IPS DF 4.7 (cell line): ENCODE measurements at regions not wholly inside any gene's neighbourhood (a gene's known extent, or its start where the extent isn't known, plus 50 kb on each side); places are given as distances from the start of the nearest gene placed in this dataset.

ENCODE experiments used
- DNase-seq: peaks from one replicate; pipeline ENCODE4 v3.0.0-alpha.2; 2013; ENCODE audit warnings: low spot score; ENCODE audit errors: extremely low read depth

DNA sequence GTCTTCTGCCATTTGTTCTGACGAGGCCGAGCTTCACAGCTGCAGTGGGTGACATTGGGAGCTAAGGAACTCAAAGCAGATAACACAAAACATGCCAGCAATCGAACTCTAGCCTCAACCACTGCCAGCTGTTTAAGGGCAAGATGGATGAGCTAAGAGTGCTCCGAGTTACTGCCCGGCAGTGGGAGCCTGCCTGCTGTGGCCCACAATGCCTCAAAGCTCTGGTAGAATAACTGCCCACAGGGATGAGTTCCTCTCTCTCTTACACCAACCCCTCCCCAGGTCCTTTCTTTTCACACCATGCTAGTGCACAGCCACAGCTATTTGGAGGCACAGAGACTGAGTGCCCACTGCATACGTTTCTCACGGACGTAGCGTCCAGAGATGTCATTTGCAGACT lies 330.5 kb downstream of the FGF9 start:
- DNase-seq, result no peak

DNA sequence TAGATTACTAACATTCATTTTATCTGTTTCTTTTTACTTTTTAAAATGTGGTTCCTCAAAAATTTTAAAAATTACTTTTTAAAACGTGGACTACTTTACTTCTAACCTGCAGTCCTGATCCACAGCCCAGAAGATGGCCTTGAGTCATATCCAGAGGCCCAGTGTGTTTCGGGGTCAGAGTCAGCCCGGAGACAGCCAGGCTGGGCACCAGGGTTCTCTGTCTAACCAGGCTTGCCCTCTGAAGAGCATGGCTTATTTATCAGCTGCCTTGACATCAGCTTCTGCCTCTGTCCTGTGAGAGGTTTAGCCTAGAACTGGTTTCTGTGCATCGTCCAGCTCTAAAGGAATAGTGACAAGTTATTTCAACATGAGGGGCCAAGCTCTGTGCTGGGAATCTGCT lies 332.0 kb downstream of the FGF9 start:
- no peak for DNase-seq

DNA sequence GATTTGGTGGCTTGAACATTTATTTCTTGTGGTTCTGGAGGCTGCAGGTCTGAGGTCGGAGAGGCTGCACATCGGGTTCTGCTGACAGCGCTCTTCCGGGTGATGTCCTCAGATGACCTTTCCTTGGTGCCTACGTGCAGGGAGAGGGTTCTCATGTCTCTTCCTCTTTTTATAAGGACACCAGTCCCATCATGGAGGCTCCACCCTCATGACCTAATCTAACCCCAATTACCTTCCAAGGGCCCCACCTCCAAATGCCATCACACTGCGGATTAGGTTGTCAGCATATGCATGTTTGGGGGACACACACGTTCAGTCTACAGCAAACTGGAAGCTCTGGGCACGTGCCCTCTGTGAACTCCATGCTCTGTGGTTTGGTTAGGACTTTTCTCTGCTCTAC lies 338.6 kb downstream of the FGF9 start:
- DNase-seq, result no peak

DNA sequence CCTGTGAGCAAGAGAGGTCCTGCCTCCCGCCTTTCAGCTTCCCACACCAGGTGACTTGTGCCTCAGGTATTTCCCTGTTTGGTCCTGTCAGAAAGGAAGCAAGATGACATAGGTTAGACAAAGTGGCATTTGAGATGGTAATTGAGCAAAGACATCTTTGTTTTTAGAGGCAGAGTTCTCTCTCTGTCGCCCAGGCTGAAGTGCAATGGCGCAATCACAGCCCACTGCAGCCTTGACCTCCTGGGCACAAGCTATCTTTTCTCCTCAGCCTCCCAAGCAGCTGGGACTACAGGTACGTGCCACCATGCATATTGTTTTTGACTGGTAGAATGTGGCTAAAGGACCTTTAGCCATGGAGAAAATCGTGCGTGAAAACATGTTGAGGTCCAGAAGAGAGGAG lies 339.1 kb downstream of the FGF9 start:
- DNase-seq, result no peak

DNA sequence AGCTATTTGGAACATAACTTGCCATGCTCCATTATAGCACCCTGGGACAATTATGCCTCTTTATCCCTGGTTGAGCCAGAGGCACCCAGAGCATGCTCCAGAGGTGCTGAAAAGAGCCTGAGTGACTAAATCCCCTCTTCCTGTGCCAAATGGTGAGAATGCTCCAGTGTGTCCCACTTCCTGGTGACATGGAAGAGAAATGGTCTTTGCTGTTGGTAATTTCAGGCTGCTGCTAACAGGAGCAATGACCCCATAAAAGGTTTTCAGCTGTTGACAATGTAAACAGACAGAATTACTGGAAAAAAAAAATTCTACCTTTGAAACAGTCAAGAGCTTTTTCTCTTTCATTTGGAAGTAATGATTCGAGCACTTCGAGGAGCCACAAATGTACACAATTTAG lies 341.8 kb downstream of the FGF9 start:
- DNase-seq, result no peak

DNA sequence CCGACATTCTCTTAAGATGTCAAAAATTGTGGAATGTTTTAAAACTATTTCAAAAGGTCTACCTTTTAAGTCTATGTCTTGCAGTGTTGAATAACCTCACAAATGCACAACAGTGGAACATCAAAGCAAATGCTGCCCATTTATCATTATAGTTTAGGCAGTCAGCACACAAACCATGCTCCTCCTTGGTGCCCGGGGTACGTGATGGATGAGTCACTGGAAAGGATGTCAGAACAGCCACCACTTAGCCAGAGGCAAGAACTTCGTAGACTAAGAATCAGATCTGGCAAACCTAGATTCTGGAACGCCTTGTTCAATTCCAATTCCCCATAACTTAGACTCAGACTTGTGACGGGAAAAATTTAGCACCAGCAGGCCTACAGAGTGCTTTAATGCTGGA lies 343.6 kb downstream of the FGF9 start:
- no peak for DNase-seq

DNA sequence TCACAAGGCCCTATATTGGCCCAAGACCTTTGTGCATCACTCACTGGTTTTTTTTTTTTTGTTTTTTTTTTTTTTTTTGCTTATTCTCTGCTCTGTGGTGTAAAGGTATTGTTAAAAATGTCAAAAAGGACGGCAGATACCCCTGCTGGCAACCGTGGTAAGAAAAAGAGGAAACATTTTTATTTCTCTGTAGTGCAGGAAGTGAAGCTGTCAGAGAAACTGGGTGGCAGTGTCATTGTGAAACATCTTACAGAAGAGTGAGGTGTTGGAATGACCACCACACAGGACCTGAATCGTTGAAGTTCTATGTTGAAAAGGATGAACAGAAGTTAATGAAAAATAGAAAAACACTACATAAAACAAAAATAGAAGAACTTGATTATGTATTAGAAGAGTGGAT lies 346.4 kb downstream of the FGF9 start:
- no peak for DNase-seq

DNA sequence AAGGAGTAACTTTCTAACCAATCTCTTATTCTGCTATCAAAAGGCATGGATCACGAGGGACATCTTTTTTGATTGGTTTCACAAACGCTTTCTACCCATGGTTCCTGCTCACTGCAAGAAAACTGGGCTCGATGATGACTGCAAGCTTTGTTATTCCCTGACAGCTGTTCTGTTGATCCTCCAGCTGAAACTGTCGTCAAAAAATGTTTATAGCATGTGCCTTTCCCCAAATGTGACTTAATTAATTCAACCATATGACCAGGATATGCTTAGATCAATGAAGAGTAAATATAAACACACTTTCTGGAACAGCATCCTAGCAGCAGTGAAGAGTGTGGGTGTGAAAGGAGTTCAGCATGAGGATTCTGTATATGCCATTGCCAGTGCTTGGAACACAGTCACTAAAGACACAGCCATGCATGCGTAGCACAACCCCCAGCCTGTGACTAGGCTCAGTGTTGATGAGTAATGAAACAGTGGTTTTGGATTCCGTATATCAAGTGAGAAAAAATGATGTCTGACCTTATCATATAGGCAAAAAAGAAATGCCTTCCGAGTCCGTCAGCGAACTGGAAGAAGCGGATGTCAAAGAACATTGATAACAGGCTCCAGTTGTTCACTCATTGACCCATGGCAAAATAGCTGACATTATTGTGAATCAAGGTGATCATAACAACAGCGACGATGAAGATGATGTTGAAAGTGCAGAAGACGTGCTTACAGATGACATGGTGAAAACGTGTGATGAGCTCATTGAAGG lies 347.4 kb downstream of the FGF9 start:
- no peak for DNase-seq

DNA sequence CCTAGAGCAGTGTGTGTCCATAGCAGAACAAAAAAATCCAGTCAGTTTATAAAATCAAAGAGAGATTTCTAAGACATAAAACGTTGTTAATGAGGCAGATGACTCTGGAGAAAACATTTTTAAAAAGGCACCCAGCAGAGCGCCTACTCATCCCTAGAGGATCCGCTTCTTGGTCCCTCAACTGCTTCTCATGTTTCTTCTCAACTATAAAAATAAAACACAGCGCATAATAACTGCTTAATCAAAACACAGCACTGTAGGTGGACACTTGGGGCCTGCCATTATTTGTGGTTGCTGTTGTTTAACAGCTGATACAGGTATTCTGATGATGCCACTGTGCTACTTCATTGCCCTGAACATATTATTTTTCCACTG lies 347.9 kb downstream of the FGF9 start:
- no peak for DNase-seq

DNA sequence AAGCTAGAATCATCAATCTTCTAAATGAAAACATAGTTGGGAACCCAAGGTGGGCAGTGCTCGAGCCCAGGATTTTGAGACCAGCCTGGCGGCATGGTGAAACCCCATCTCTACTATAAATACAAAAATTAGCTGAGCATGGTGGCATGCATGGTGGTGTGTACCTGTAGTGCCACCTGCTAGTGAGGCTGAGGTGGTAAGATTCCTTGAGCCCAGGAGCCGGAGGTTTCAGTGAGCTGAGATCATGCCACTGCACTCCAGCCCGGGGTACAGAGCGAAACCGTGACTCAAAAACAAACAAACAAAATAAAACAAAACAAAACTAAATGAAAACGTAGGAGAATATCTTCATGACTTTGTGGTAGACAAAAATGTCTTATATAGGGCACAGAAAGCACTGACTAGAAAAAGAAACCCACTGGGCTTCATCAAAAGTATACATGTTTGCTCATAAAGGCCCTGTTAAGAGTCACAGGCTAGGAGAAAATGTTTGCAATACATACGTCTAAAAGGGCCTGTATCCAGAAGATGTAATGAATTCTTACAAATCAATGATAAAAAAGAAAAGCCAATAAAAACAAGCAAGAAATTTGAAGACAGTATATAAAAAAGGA lies 353.6 kb downstream of the FGF9 start:
- no peak for DNase-seq

DNA sequence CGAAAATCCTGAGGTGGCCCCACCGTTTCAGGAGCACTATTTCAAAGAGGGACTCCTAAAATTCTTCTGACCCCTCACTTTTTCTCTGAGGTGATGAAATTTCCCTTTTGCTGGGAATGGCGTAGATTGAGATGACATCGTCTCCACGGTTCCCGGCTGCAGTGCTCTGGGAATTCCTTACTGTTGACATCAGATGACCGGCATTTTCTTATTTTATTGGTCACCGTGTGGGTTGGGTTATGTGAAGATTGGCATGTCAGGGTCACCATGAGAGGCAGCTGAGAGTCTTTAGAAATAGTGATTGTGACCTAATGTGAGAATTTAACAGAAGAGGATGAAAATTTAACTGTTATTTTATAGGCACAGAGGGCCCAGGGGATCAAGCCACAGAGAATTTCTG lies 356.7 kb downstream of the FGF9 start:
- no peak for DNase-seq

DNA sequence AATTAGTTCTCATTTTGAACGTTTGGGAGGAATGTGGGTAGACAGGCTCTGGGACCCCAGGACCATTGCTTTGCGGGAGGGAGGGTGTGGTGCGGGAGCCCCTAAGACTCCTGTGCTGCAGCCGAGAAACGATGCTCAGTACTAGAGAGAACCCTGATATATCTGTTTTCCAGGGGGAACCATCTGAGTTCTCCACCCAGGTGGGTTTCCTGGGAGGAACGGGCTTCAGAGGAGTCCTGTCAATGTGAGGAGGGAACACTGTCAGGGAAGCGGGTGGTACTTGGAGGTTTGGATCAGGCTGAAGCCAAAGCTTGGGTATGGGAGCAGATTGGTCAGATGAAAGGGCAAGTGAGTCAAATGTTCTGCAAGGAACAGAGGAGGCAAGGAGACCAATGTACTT lies 358.0 kb downstream of the FGF9 start:
- no peak for DNase-seq

DNA sequence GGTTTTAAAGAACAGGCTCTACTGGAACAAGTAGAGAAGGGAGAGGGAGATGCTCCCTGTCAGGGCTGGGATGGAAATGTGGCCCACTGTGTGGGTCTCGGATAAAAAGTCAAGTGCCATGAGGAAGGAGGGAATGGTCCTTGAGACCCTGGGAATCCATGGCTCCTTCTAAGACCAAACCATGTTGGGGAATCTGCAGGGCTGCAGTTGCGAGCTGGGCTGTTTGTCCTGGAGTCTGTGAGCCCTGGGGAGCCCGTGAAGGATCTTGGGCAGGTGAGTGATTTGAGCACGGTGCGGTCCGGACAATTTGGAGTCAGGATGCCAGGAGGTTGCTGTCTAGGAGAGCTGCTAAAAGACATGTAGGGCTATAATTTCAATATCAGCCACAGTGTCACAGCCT lies 359.4 kb downstream of the FGF9 start:
- DNase-seq, result no peak

DNA sequence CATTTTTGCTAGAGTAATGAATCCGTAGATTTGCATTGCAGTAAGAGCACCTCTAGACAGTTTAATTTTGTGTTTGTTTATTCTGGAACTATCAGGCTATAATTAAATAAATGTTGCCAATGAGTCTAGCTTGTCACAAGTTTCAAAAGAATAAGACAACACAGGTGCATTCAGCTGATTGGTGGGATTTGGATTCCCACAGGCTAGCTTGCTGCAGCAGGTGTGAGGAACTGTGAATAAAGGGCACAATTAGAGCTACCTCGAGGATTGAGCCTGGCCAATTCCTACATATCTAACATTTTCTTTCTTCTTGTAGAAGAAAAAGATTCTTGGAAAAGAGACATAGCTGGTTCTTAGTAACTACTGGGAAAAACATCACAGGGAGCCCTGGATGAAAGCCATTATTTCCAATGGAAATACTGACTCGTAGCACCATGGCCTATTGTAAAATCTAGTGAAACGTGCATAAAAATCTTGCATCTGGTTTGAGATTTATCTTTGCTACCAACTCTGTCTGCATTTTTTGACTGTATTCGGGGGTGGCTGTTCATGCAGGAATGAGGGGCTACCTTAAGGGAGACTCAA lies 360.9 kb downstream of the FGF9 start:
- no peak for DNase-seq

DNA sequence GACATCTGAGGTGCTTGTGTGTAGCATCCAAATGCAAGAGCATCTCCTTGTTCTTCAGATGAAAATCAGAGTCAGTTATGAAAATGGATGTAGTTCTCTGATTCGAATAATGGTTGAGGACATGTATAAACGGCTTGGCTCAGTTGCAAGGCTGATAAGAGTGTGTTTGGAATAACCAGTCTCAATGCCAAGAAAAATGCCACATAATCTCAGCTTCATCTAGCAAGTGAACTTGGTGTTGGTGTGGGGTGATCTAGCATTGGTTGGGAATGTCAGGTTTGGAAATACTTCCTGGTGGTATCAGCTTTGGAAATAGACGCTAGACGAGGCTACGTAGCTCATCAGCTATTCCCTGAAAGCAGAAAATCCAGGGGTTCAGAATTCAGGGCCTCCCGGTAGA lies 362.0 kb downstream of the FGF9 start:
- no peak for DNase-seq

DNA sequence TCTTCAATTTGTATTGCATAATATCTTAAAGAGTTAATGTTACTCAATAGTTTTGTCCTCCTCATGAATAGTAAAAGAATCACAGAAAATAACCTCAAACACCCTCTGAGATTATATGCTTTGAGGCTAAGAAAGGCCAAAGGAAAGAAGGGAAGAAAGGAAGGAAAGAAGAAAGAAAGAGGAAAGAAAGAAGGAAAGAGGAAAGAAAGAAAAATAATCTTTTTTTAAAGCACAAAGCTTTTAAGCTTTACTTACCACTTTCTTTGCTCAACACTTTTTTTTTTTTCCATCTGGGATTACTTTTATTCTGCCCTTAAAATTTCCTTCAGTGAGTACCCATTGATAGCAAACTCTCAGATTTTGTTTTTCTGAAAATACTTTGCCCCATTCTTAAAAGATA lies 369.1 kb downstream of the FGF9 start:
- DNase-seq, result no peak

DNA sequence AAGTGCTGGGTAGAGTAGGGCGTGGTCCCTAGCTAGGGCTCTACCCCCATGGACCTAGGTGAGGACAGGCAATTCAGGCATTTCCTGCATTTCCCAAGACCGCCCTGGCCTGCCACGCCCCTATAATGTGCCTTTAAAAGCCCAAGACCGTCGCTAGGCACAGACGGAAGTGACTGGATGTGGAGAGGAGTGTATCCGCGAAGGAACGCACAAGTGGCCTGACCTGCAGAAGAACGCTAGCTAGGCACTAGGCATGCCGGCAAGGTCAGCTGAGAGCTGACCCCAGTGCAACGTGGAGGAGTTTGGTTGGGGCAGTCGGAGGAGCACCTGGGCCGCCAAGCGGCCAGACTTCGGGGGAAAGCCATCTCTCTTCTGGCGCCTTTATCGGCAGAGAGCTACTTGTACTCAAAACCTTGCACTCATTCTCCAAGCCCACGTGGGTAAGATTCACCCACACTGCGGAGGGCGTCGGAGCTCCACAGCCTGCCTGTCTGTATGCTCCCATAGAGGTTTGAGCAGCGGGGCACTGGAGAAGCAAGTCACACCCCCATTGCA lies 370.0 kb downstream of the FGF9 start:
- peak; percentile 28 for DNase-seq

DNA sequence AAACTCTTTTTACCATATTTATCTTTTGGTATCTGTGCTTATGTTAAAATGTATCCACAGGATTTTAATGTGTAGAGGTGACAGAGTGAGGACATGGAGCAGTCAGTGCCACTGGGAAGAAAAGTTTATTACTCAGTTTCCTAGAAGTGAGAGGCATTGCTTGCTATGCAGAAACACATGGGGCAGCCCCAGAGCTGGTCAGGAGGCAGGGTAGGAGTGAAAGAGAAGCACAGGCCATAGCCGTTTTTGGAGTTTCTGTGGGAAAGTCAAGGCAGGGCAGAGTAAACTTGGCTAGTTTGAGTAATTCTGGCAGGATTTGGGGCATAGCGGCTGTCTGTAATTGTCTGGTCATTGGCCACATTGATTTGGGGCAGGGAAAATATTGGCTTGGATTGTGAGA lies 370.9 kb downstream of the FGF9 start:
- no peak for DNase-seq

DNA sequence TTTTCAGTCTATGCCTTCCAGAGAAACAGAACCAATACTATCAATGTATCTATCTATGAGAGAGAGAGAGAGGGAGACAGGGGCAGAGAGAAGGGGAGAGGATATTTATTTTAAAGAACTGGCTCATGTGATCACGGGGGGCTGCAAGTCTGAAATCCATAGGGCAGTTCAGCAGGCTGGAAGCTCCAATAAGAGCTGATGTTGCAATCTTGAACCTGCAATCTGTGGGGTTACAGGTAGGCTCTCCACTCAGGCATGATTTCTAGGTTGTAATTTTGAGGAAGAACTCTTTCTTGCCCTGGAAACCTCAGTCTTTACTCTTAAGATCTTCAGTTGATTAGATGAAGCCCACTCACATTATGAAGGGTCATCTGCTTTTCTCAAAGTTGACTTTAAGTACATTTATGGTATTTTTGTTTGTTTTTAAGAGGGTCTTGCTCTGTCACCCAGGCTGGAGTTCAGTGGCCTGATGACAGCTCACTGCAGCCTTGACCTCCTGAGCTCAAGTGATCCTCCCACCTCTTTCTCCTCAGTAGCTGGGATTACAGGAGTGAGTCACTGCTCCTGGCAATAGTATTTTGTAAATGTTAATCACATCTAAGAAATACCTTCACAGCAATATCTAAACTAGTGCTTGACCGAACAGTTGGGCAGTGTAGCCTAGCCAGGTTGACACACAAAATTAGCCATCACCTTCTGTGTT lies 376.4 kb downstream of the FGF9 start:
- no peak for DNase-seq

DNA sequence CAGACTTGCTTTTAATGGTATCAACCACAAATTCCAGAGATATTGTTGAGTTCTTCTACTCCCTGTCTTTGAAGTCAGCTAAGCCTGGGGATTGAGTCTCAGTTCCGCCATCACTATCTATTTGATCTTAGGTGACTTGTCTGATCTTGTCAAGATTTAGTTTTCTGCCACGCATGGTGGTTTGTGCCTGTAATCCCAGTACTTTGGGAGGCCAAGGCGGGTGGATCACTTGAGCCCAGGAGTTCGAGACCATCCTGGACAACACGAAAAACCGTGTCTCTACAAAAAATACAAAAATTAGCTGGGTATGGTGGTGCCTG lies 376.9 kb downstream of the FGF9 start:
- no peak for DNase-seq

DNA sequence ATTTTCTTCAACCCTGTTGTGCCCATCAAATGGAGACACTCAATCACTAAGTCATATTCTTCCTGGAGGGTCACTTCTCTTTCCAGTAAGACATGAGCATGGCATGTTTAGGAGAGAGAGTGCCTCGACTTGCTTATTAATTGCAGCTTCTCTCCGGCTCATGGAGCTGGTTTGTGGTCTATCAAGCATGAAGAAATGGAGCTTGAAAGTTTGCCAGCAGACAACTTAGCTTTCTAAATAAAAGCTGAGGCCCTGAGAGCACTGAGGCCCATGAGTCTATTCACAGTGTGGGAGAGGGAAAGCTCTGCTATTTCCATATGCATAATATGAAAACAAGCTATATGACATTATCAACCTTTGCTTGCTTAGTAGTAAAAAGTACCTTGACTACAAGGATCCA lies 378.5 kb downstream of the FGF9 start:
- DNase-seq, result no peak

DNA sequence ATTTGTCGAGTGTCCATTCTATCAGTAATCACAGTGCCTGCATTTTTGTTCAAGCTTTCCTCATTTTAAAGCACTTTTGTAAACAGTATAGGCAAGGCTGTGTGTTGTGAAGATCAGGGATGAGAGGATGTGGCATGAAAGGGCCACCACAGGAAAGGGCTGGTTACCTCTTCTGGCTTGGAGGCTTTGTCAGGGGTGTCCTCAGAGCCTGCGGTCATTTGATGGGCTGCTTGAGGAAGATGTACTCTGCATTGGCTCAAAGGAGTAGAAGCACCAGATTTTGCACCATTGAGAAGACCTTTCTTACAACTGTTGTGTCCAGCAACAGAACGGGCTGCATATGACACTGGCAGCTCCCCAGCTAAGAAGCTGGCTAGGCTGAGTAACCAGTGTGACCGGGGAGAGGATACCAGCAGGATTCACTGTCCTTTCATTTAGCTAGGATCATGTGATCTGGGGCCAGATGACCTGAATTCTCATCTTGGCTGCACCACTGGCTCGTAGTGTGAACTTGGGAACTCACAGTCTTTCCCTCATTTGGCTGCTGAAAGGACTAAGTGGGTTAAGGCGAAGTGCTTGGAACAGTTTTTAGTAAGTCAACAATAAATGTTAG lies 380.2 kb downstream of the FGF9 start:
- DNase-seq, result no peak
